Trophoblast cell (in vitro differentiated cells and primary cell): ENCODE measurements at regions not wholly inside any gene's neighbourhood (a gene's known extent, or its start where the extent isn't known, plus 50 kb on each side); places are given as distances from the start of the nearest gene placed in this dataset.

Experiments used
- DNase-seq, 2 donors: peaks; one replicate each; pipeline ENCODE4 v3.0.0-alpha.2; 2016
- H2AFZ ChIP-seq: 2 replicates; pipeline ENCODE4 v1.6.1; 2013; ENCODE audit warnings: low read length, moderate library complexity, mild to moderate bottlenecking; ENCODE audit not compliant: insufficient read depth, poor library complexity
- H2AK5ac ChIP-seq: 2 replicates; pipeline ENCODE4 v1.6.1; 2013; ENCODE audit warnings: mild to moderate bottlenecking, low read length
- H2BK120ac ChIP-seq: 2 replicates; pipeline ENCODE4 v1.6.1; 2013; ENCODE audit warnings: low read length, mild to moderate bottlenecking, moderate library complexity; ENCODE audit not compliant: insufficient read depth, poor library complexity
- H2BK12ac ChIP-seq: 2 replicates; pipeline ENCODE4 v1.6.1; 2013; ENCODE audit warnings: mild to moderate bottlenecking, low read length, moderate library complexity
- H2BK5ac ChIP-seq: 2 replicates; pipeline ENCODE4 v1.6.1; 2013; ENCODE audit warnings: low read length, low read depth, moderate library complexity, mild to moderate bottlenecking; ENCODE audit not compliant: poor library complexity
- H3K14ac ChIP-seq: 2 replicates; pipeline ENCODE4 v1.6.1; 2013; ENCODE audit warnings: mild to moderate bottlenecking, low read length
- H3K18ac ChIP-seq: 2 replicates; pipeline ENCODE4 v1.6.1; 2013; ENCODE audit warnings: mild to moderate bottlenecking, low read length
- H3K23ac ChIP-seq: 2 replicates; pipeline ENCODE4 v1.6.1; 2013; ENCODE audit warnings: low read length
- H3K27ac ChIP-seq: 2 replicates; pipeline ENCODE4 v1.5.1; 2013; ENCODE audit warnings: low read depth, mild to moderate bottlenecking, inconsistent platforms, low read length, moderate library complexity
- H3K27me3 ChIP-seq: 2 replicates; pipeline ENCODE4 v1.6.1; 2013; ENCODE audit warnings: inconsistent platforms, mild to moderate bottlenecking, low read length, moderate library complexity; ENCODE audit not compliant: insufficient read depth
- H3K36me3 ChIP-seq, 2 experiments: 1 replicate in 1 of 2; 2 replicates in 1 of 2; pipeline ENCODE4 v1.6.1; 2013; ENCODE audit warnings: low read length in 2 of 2, mild to moderate bottlenecking in 2 of 2, moderate library complexity in 1 of 2; ENCODE audit not compliant: insufficient read depth in 2 of 2, control insufficient read depth in 1 of 2
- H3K4ac ChIP-seq: 2 replicates; pipeline ENCODE4 v1.6.1; 2013; ENCODE audit warnings: low read depth, mild to moderate bottlenecking, low read length, moderate library complexity
- H3K4me1 ChIP-seq, 2 experiments: 1 replicate in 1 of 2; 2 replicates in 1 of 2; pipeline ENCODE4 v1.6.1; 2013; ENCODE audit warnings: low read length in 2 of 2, mild to moderate bottlenecking in 2 of 2, moderate library complexity in 1 of 2; ENCODE audit not compliant: insufficient read depth in 2 of 2, control insufficient read depth in 1 of 2
- H3K4me2 ChIP-seq: 2 replicates; pipeline ENCODE4 v1.6.1; 2013; ENCODE audit warnings: inconsistent platforms, mild to moderate bottlenecking, low read length, moderate library complexity
- H3K4me3 ChIP-seq: 2 replicates; pipeline ENCODE4 v1.5.1; 2013; ENCODE audit warnings: mild to moderate bottlenecking, low read depth, low read length, inconsistent platforms
- H3K79me1 ChIP-seq: one replicate; pipeline ENCODE4 v1.6.1; 2013; ENCODE audit warnings: low read length
- H3K79me2 ChIP-seq: 2 replicates; pipeline ENCODE4 v1.6.1; 2013; ENCODE audit warnings: low read length, mild to moderate bottlenecking; ENCODE audit not compliant: control insufficient read depth, insufficient read depth, poor library complexity
- H3K9ac ChIP-seq: 2 replicates; pipeline ENCODE4 v1.6.1; 2013; ENCODE audit warnings: mild to moderate bottlenecking, low read length
- H3K9me3 ChIP-seq: 2 replicates; pipeline ENCODE4 v1.6.1; 2013; ENCODE audit warnings: low read depth, mild to moderate bottlenecking, control low read depth, inconsistent platforms, low read length; ENCODE audit not compliant: insufficient read depth
- H4K12ac ChIP-seq: 2 replicates; pipeline ENCODE4 v1.6.1; 2013; ENCODE audit warnings: low read depth, mild to moderate bottlenecking, low read length, moderate library complexity
- H4K8ac ChIP-seq: 2 replicates; pipeline ENCODE4 v1.6.1; 2013; ENCODE audit warnings: low read depth, mild to moderate bottlenecking, low read length, moderate library complexity
- H4K91ac ChIP-seq: one replicate; pipeline ENCODE4 v1.6.1; 2013; ENCODE audit warnings: low read depth, mild to moderate bottlenecking, low read length, moderate library complexity
- WGBS: extraction: QIAGEN DNeasy Blood & Tissue Kit; methylation state at CpG from one replicate; pipeline ENCODE4 v1.1.7; 2013; ENCODE audit warnings: missing lambda C conversion rate; ENCODE audit not compliant: insufficient read length, insufficient coverage; ENCODE audit errors: extremely low coverage; 5-methylcytosine and 5-hydroxymethylcytosine counted together

GRCh38 chr7:31411416-31411815 lies 70.9 kb upstream of the NEUROD6 start:
- H3K9ac ChIP-seq: no peak overlapping the region
- H3K4me2 ChIP-seq: no peak overlapping the region
- peaks cover 0 to 4% of the 10 kb centered on the region in 2 experiments for H3K4me1 ChIP-seq
- no peaks in the 10 kb centered on the region for H3K36me3 ChIP-seq
- no peaks in the 10 kb centered on the region for H3K79me1 ChIP-seq
- H3K9me3 ChIP-seq: no peaks in the 10 kb centered on the region
- no peak overlapping the region for H4K12ac ChIP-seq
- H3K27ac ChIP-seq: no peak overlapping the region
- H3K4me3 ChIP-seq: no peak overlapping the region
- H3K79me2 ChIP-seq: no peaks in the 10 kb centered on the region
- no peak overlapping the region for H3K18ac ChIP-seq
- H4K91ac ChIP-seq: no peak overlapping the region
- H4K8ac ChIP-seq: no peak overlapping the region
- H2BK12ac ChIP-seq: no peak overlapping the region
- DNase-seq: no peak
- no peak overlapping the region for H3K4ac ChIP-seq
- H2BK5ac ChIP-seq: no peak overlapping the region
- H2BK120ac ChIP-seq: no peak overlapping the region
- no peak overlapping the region for H3K23ac ChIP-seq
- WGBS: no CpG with 5 or more reads among the region's 1 CpG
- no peaks in the 10 kb centered on the region for H3K27me3 ChIP-seq
- H2AK5ac ChIP-seq: no peak overlapping the region
- no peak overlapping the region for H3K14ac ChIP-seq
- no peak overlapping the region for H2AFZ ChIP-seq

- DNase-seq: no peak
- H2BK12ac ChIP-seq: no peak overlapping the region
- no peak overlapping the region for H3K18ac ChIP-seq
- no peaks in the 10 kb centered on the region for H3K79me1 ChIP-seq
- H3K23ac ChIP-seq: no peak overlapping the region
- no peak overlapping the region for H4K91ac ChIP-seq
- H3K36me3 ChIP-seq: no peaks in the 10 kb centered on the region
- H3K4me3 ChIP-seq: no peak overlapping the region
- no peak overlapping the region for H3K9ac ChIP-seq
- H3K9me3 ChIP-seq: no peaks in the 10 kb centered on the region
- H2BK120ac ChIP-seq: no peak overlapping the region
- H4K8ac ChIP-seq: no peak overlapping the region
- no peak overlapping the region for H2AFZ ChIP-seq
- no peak overlapping the region for H2AK5ac ChIP-seq
- H3K27ac ChIP-seq: no peak overlapping the region
- no peak overlapping the region for H4K12ac ChIP-seq
- H3K4ac ChIP-seq: no peak overlapping the region
- no peak overlapping the region for H3K14ac ChIP-seq
- peaks cover 4 to 6% of the 10 kb centered on the region in 2 experiments for H3K4me1 ChIP-seq
- no peaks in the 10 kb centered on the region for H3K79me2 ChIP-seq
- no peak overlapping the region for H2BK5ac ChIP-seq
- WGBS: no CpG with 5 or more reads among the region's 1 CpG
- no peaks in the 10 kb centered on the region for H3K27me3 ChIP-seq
- H3K4me2 ChIP-seq: no peak overlapping the region
Measured at GRCh38 chr7:31413766-31414165, 73.2 kb upstream of the NEUROD6 start.

- H3K27me3 ChIP-seq: no peaks in the 10 kb centered on the region
- no peak overlapping the region for H3K4ac ChIP-seq
- no peak overlapping the region for H2BK120ac ChIP-seq
- no peak overlapping the region for H3K4me2 ChIP-seq
- H3K4me1 ChIP-seq: peaks cover 4 to 8% of the 10 kb centered on the region in 2 experiments
- DNase-seq: no peak
- H3K4me3 ChIP-seq: no peak overlapping the region
- no peak overlapping the region for H4K91ac ChIP-seq
- no peak overlapping the region for H3K23ac ChIP-seq
- no peak overlapping the region for H3K9ac ChIP-seq
- no peaks in the 10 kb centered on the region for H3K9me3 ChIP-seq
- WGBS: no CpG with 5 or more reads among the region's 5 CpGs
- H3K27ac ChIP-seq: no peak overlapping the region
- H2AK5ac ChIP-seq: no peak overlapping the region
- no peaks in the 10 kb centered on the region for H3K79me2 ChIP-seq
- H4K8ac ChIP-seq: no peak overlapping the region
- no peak overlapping the region for H2AFZ ChIP-seq
- no peaks in the 10 kb centered on the region for H3K36me3 ChIP-seq
- no peak overlapping the region for H3K18ac ChIP-seq
- no peak overlapping the region for H4K12ac ChIP-seq
- H2BK5ac ChIP-seq: no peak overlapping the region
- H3K79me1 ChIP-seq: no peaks in the 10 kb centered on the region
- no peak overlapping the region for H3K14ac ChIP-seq
- H2BK12ac ChIP-seq: no peak overlapping the region
Measured at GRCh38 chr7:31416381-31416870, 75.9 kb upstream of the NEUROD6 start.

GRCh38 chr7:31418928-31419327 lies 78.4 kb upstream of the NEUROD6 start:
- no CpG with 5 or more reads among the region's 2 CpGs for WGBS
- Histone ChIP-seq H4K12ac (no peak overlapping the region), H2AK5ac (no peak overlapping the region)

More at GRCh38 chr7:31418928-31419327, 78.4 kb upstream of the NEUROD6 start:
- H3K79me1 ChIP-seq: no peaks in the 10 kb centered on the region
- H2AFZ ChIP-seq: no peak overlapping the region
- H3K4me1 ChIP-seq: peaks cover 4 to 8% of the 10 kb centered on the region in 2 experiments
- H3K23ac ChIP-seq: no peak overlapping the region
- H3K27ac ChIP-seq: no peak overlapping the region
- H3K79me2 ChIP-seq: no peaks in the 10 kb centered on the region
- H2BK5ac ChIP-seq: no peak overlapping the region
- H3K4me3 ChIP-seq: no peak overlapping the region
- no peak overlapping the region for H2BK120ac ChIP-seq
- H4K8ac ChIP-seq: no peak overlapping the region
- H3K9me3 ChIP-seq: no peaks in the 10 kb centered on the region
- no peaks in the 10 kb centered on the region for H3K27me3 ChIP-seq
- no peak overlapping the region for H3K4ac ChIP-seq
- DNase-seq: no peak
- no peak overlapping the region for H3K4me2 ChIP-seq
- no peak overlapping the region for H4K91ac ChIP-seq
- H2BK12ac ChIP-seq: no peak overlapping the region
- H3K36me3 ChIP-seq: no peaks in the 10 kb centered on the region
- no peak overlapping the region for H3K14ac ChIP-seq
- H3K18ac ChIP-seq: no peak overlapping the region
- no peak overlapping the region for H3K9ac ChIP-seq
